GM12878 (cell line): ENCODE measurements at regions not wholly inside any gene's neighbourhood (a gene's known extent, or its start where the extent isn't known, plus 50 kb on each side); places are given as distances from the start of the nearest gene placed in this dataset.

Experiments used
- ATAC-seq: fragments of 200-7000 bp; cut with Tn5 transposase; 3 replicates; pipeline ENCODE4 v1.9.1; 2020; ENCODE audit warnings: mild to moderate bottlenecking, moderate library complexity
- BruUV-seq: library from RNA; stranded (reverse); fragments of 400-500 nt; replicated peaks from 2 replicates; lab custom pipeline; 2021; lab: Mats Ljungman, UMichigan
- CTCF ChIA-PET: fragments of 300-600 bp; sonication (Branson Sonifier 250); formaldehyde crosslinking; extraction: SDS; loops from one replicate; lab custom pipeline; 2021; ENCODE audit warnings: inconsistent platforms; lab: Yijun Ruan, JAX
- POLR2A ChIA-PET: fragments of 350-600 bp; formaldehyde crosslinking; extraction: SDS; loops from one replicate; lab custom pipeline; 2021; ENCODE audit warnings: inconsistent platforms; lab: Charles Lee
- RAD21 ChIA-PET: fragments of 300-600 bp; sonication (Branson Sonifier 250); formaldehyde crosslinking; loops from one replicate; lab custom pipeline; 2023; ENCODE audit warnings: antibody characterized with exemption; ENCODE audit not compliant: unreplicated experiment; lab: Charles Lee
- SMC1A ChIA-PET: fragments of 300-600 bp; sonication (Branson Sonifier 250); formaldehyde crosslinking; loops from one replicate; lab custom pipeline; 2023; ENCODE audit not compliant: unreplicated experiment, uncharacterized antibody; lab: Charles Lee
- DNase-seq: peaks from one replicate; pipeline ENCODE4 v3.0.0-alpha.2; 2011; ENCODE audit warnings: low read depth, low spot score
- FAIRE-seq: peaks from 3 replicates; lab custom pipeline; 2011; peaks lifted over from hg19 to GRCh38; lab: Jason Lieb, UNC
- H2AFZ ChIP-seq: 2 replicates; pipeline ENCODE4 v1.6.0; 2011; ENCODE audit warnings: low read depth, low read length, control low read depth; ENCODE audit not compliant: control insufficient read depth
- H3K27ac ChIP-seq: 2 replicates; pipeline ENCODE4 v1.5.1; 2011; ENCODE audit warnings: control low read depth; ENCODE audit not compliant: control insufficient read depth, insufficient read depth
- H3K27me3 ChIP-seq, 2 experiments: replicated peaks in 1 of 2; 2 replicates each; pipeline versions ENCODE4 v1.6.0 to v1.6.1; 2011; ENCODE audit warnings: low read length in 1 of 2; ENCODE audit not compliant: control insufficient read depth in 2 of 2, insufficient read depth in 2 of 2
- H3K36me3 ChIP-seq, 2 experiments: 2 replicates each; pipeline ENCODE4 v1.5.1; 2011; ENCODE audit warnings: low read length in 1 of 2; ENCODE audit not compliant: control insufficient read depth in 2 of 2, insufficient read depth in 2 of 2
- H3K4me1 ChIP-seq: 2 replicates; pipeline ENCODE4 v1.6.1; 2011; ENCODE audit warnings: mild to moderate bottlenecking, low read length, moderate library complexity, mixed read lengths; ENCODE audit not compliant: control insufficient read depth, insufficient read depth
- H3K4me2 ChIP-seq: 2 replicates; pipeline ENCODE4 v1.6.0; 2011; ENCODE audit warnings: control low read depth; ENCODE audit not compliant: control insufficient read depth, insufficient read depth
- H3K4me3 ChIP-seq: fragments of 200-600 bp; sonication (generic); 2 replicates; pipeline ENCODE4 v1.5.1; 2016
- H3K79me2 ChIP-seq: 2 replicates; pipeline ENCODE4 v1.6.0; 2011; ENCODE audit warnings: low read length; ENCODE audit not compliant: control insufficient read depth, insufficient read depth
- H3K9ac ChIP-seq: 2 replicates; pipeline ENCODE4 v1.8.0; 2011; ENCODE audit warnings: low read length, control low read depth, mixed read lengths; ENCODE audit not compliant: control insufficient read depth, insufficient read depth
- H3K9me3 ChIP-seq: replicated peaks from 3 replicates; pipeline ENCODE4 v1.5.1; 2011; ENCODE audit warnings: mild to moderate bottlenecking, low read length; ENCODE audit not compliant: control insufficient read depth, insufficient read depth
- H4K20me1 ChIP-seq: 2 replicates; pipeline ENCODE4 v1.6.0; 2011; ENCODE audit not compliant: control insufficient read depth, insufficient read depth
- CBX3 ChIP-seq: fragments of 200-600 bp; sonication (generic); IDR thresholded peaks from 2 replicates; pipeline ENCODE4 v1.6.1; 2016; ENCODE audit warnings: low read depth, borderline replicate concordance
- CEBPZ ChIP-seq: fragments of 150-350 bp; IDR thresholded peaks from 2 replicates; pipeline ENCODE4 v1.6.1; 2016; ENCODE audit warnings: low read depth, low read length
- CHD2 ChIP-seq: IDR thresholded peaks from 2 replicates; pipeline ENCODE4 v1.6.1; 2011; ENCODE audit warnings: low read depth, low read length, improper control_type of control experiment, borderline replicate concordance
- EGR1 ChIP-seq, 2 experiments: IDR thresholded peaks; 1 replicate in 1 of 2; 2 replicates in 1 of 2; pipeline ENCODE4 v1.6.1; 2011 to 2012; ENCODE audit warnings: low read depth in 2 of 2, low read length in 2 of 2, borderline replicate concordance in 1 of 2, mild to moderate bottlenecking in 1 of 2, moderate library complexity in 1 of 2
- NR2C2 ChIP-seq: IDR thresholded peaks from 2 replicates; pipeline ENCODE4 v1.6.1; 2011; ENCODE audit warnings: borderline replicate concordance, low read depth; ENCODE audit not compliant: control insufficient read depth, insufficient read length
- PBX3 ChIP-seq: IDR thresholded peaks from 2 replicates; pipeline ENCODE4 v1.6.1; 2011; ENCODE audit warnings: mild to moderate bottlenecking, low read depth, low read length, moderate library complexity; ENCODE audit not compliant: insufficient replicate concordance
- RCOR1 ChIP-seq: conservative IDR thresholded peaks from 2 replicates; pipeline ENCODE4 v1.6.1; 2012; ENCODE audit warnings: low read depth, low read length, improper control_type of control experiment
- SREBF1 ChIP-seq: IDR thresholded peaks from 2 replicates; pipeline ENCODE4 v1.6.1; 2012; ENCODE audit warnings: mild to moderate bottlenecking, low read length
- ZNF384 ChIP-seq: IDR thresholded peaks from 2 replicates; pipeline ENCODE4 v1.6.1; 2012; ENCODE audit warnings: low read depth, mild to moderate bottlenecking, low read length, improper control_type of control experiment, borderline replicate concordance
- ZSCAN29 ChIP-seq: fragments of 450-650 bp; IDR thresholded peaks from 2 replicates; pipeline ENCODE4 v1.6.1; 2017; ENCODE audit warnings: mild to moderate bottlenecking, moderate library complexity
- WGBS: methylation state at CpG from one replicate; pipeline ENCODE4 v1.1.6; 2016; ENCODE audit warnings: low lambda C conversion rate; ENCODE audit not compliant: insufficient replicate concordance, insufficient coverage; ENCODE audit errors: missing lambda C conversion rate; 5-methylcytosine and 5-hydroxymethylcytosine counted together
- in situ Hi-C: fragments of 300-500 bp; cut with MboI; formaldehyde crosslinking; loops from 9 replicates; pipeline ENCODE4 v1.14.3; 2018; ENCODE audit warnings: mixed read lengths
- intact Hi-C: fragments of 100-400 bp; cut with micrococcal nuclease; formaldehyde crosslinking; loops from one replicate; pipeline ENCODE4 v1.14.2; 2022; ENCODE audit not compliant: unreplicated experiment

- no peak for DNase-seq
- CTCF ChIA-PET, result no interaction called here
- Histone ChIP-seq H3K4me1 (no peaks in the 10 kb centered on the region), H3K9me3 (no peaks in the 10 kb centered on the region), H3K4me2 (no peak overlapping the region), H3K27me3 (no peaks in the 10 kb centered on the region), H3K36me3 (no peaks in the 10 kb centered on the region), H3K4me3 (no peak overlapping the region), H3K27ac (no peak overlapping the region), H4K20me1 (no peaks in the 10 kb centered on the region), H2AFZ (no peak overlapping the region), H3K79me2 (no peaks in the 10 kb centered on the region), H3K9ac (no peak overlapping the region)
- SMC1A ChIA-PET, result no interaction called here
- intact Hi-C loops, result no loop called here
- in situ Hi-C loops, result no loop called here
- TF ChIP-seq CBX3 (no peak), SREBF1 (no peak), NR2C2 (no peak), ZNF384 (no peak), ZSCAN29 (no peak)
- 19% methylated on average over 2 of the region's 2 CpGs for WGBS
- ATAC-seq, result no peak
- no peak for FAIRE-seq
- POLR2A ChIA-PET, result no interaction called here
- RAD21 ChIA-PET, result no interaction called here
- BruUV-seq, result no TSS peak
These were observed 55.5 kb upstream of the FLRT2 start for GRCh38 chr14:85474431-85474830.

- no peaks in the 10 kb centered on the region for H3K27me3 ChIP-seq
- ATAC-seq (no peak), DNase-seq (no peak), FAIRE-seq (no peak)
- no peaks in the 10 kb centered on the region for H4K20me1 ChIP-seq
- ChIA-PET POLR2A (no interaction called here), RAD21 (no interaction called here), CTCF (no interaction called here), SMC1A (no interaction called here)
- H3K79me2 ChIP-seq, result no peaks in the 10 kb centered on the region
- H2AFZ ChIP-seq, result no peak overlapping the region
- no peaks in the 10 kb centered on the region for H3K36me3 ChIP-seq
- TF ChIP-seq RCOR1, result no peak
- TF ChIP-seq CEBPZ, result no peak
- TF ChIP-seq PBX3, result no peak
- TF ChIP-seq CHD2, result no peak
- no peak for TF ChIP-seq EGR1 (IDR thresholded peaks at IDR 0.05; ENCODE audit: borderline replicate concordance in 1 of 2, low read depth in 2 of 2, low read length in 2 of 2)
- no peak overlapping the region for H3K4me2 ChIP-seq
- H3K27ac ChIP-seq, result no peak overlapping the region
- H3K9me3 ChIP-seq, result no peaks in the 10 kb centered on the region
- in situ Hi-C loops (no loop called here), intact Hi-C loops (no loop called here)
- H3K4me1 ChIP-seq, result no peaks in the 10 kb centered on the region
- 12% methylated on average over 3 of the region's 3 CpGs for WGBS
- no peak overlapping the region for H3K9ac ChIP-seq
- no TSS peak for BruUV-seq
- H3K4me3 ChIP-seq, result no peak overlapping the region
These were observed 54.8 kb upstream of the FLRT2 start for GRCh38 chr14:85475113-85475512.
